ENCODE measurements at regions not wholly inside any gene's neighbourhood (a gene's known extent, or its start where the extent isn't known, plus 50 kb on each side); places are given as distances from the start of the nearest gene placed in this dataset.

GRCh38 chr4:54548098-54548620, 109.6 kb upstream of the KIT start:
- intact Hi-C loops (cut with micrococcal nuclease; ENCODE audit: unreplicated experiment), result no loop called here

GRCh38 chr4:54548831-54549460, 108.8 kb upstream of the KIT start:
- Histone ChIP-seq H3K4me3 (no peak overlapping the region), H3K79me2 (ENCODE audit: control insufficient read depth, insufficient read depth, low read length) (no peaks in the 10 kb centered on the region), H3K27me3 (replicated peaks in 1 of 2; ENCODE audit: control insufficient read depth in 2 of 2, insufficient read depth in 2 of 2, low read length in 1 of 2) (no peaks in the 10 kb centered on the region; a peak in 1 of 4 replicates), H3K9me3 (replicated peaks; ENCODE audit: control insufficient read depth, insufficient read depth, low read length) (no peaks in the 10 kb centered on the region), H4K20me1 (ENCODE audit: control insufficient read depth, insufficient read depth) (no peaks in the 10 kb centered on the region), H3K9ac (ENCODE audit: control insufficient read depth, insufficient read depth, low read length) (no peak overlapping the region), H2AFZ (ENCODE audit: control insufficient read depth, low read depth, low read length) (no peak overlapping the region), H3K36me3 (ENCODE audit: control insufficient read depth in 2 of 2, insufficient read depth in 2 of 2, low read length in 1 of 2) (no peaks in the 10 kb centered on the region), H3K4me2 (ENCODE audit: control insufficient read depth, insufficient read depth) (no peak overlapping the region), H3K27ac (ENCODE audit: control insufficient read depth, insufficient read depth) (no peak overlapping the region), H3K4me1 (ENCODE audit: control insufficient read depth, insufficient read depth, low read length) (no peaks in the 10 kb centered on the region; the same call in 1 of the 2 replicates)
- in situ Hi-C loops (cut with MboI), result no loop called here
- ChIA-PET CTCF (no interaction called here), RAD21 (ENCODE audit: unreplicated experiment) (no interaction called here), SMC1A (ENCODE audit: uncharacterized antibody, unreplicated experiment) (no interaction called here), POLR2A (no interaction called here)
- 90% methylated on average over 8 of the region's 9 CpGs for WGBS (ENCODE audit: insufficient coverage, insufficient replicate concordance, low lambda C conversion rate, missing lambda C conversion rate)
- BruUV-seq (replicated peaks), result no TSS peak
- no peak for FAIRE-seq
- DNase-seq (ENCODE audit: low read depth, low spot score), result no peak
- no peak for ATAC-seq
- intact Hi-C loops (cut with micrococcal nuclease; ENCODE audit: unreplicated experiment), result no loop called here
- TF ChIP-seq NRF1 (conservative IDR thresholded peaks at IDR 0.05; ENCODE audit: low read depth, low read length) (no peak), YY1 (IDR thresholded peaks at IDR 0.05; ENCODE audit: low read depth, low read length) (no peak), SIN3A (IDR thresholded peaks at IDR 0.05; ENCODE audit: low read depth, low read length) (no peak), RELB (IDR thresholded peaks at IDR 0.05; ENCODE audit: low read depth) (no peak), ATF3 (IDR thresholded peaks at IDR 0.05; ENCODE audit: borderline replicate concordance, extremely low read depth, low read depth, low read length) (no peak), SUPT20H (IDR thresholded peaks at IDR 0.05; ENCODE audit: borderline replicate concordance, control insufficient read depth, low read depth, low read length) (no peak), LARP7 (IDR thresholded peaks at IDR 0.05) (no peak), IRF4 (IDR thresholded peaks at IDR 0.05; ENCODE audit: low read depth, low read length) (no peak), NR2C2 (IDR thresholded peaks at IDR 0.05; ENCODE audit: borderline replicate concordance, control insufficient read depth, insufficient read length, low read depth) (no peak), RAD51 (IDR thresholded peaks at IDR 0.05) (no peak), STAT3 (IDR thresholded peaks at IDR 0.05; ENCODE audit: low read depth, low read length) (no peak)

More at GRCh38 chr4:54548098-54548620, 109.6 kb upstream of the KIT start:
- no peak overlapping the region; the same call in 1 of the 2 replicates for H2AFZ ChIP-seq (ENCODE audit: control insufficient read depth, low read depth, low read length)
- no peaks in the 10 kb centered on the region for H3K36me3 ChIP-seq (ENCODE audit: control insufficient read depth in 2 of 2, insufficient read depth in 2 of 2, low read length in 1 of 2)
- POLR2A ChIA-PET, result no interaction called here
- H3K79me2 ChIP-seq (ENCODE audit: control insufficient read depth, insufficient read depth, low read length), result no peaks in the 10 kb centered on the region
- H3K4me1 ChIP-seq (ENCODE audit: control insufficient read depth, insufficient read depth, low read length), result no peaks in the 10 kb centered on the region; the same call in 1 of the 2 replicates
- SMC1A ChIA-PET (ENCODE audit: uncharacterized antibody, unreplicated experiment), result no interaction called here
- no peak overlapping the region for H3K27ac ChIP-seq (ENCODE audit: control insufficient read depth, insufficient read depth)
- TF ChIP-seq NR2C2 (IDR thresholded peaks at IDR 0.05; ENCODE audit: borderline replicate concordance, control insufficient read depth, insufficient read length, low read depth) (no peak), SMARCA5 (IDR thresholded peaks at IDR 0.05) (no peak), ASH2L (IDR thresholded peaks at IDR 0.05; ENCODE audit: borderline replicate concordance, low read depth) (no peak)
- in situ Hi-C loops (cut with MboI), result no loop called here
- DNase-seq (ENCODE audit: low read depth, low spot score) (no peak), FAIRE-seq (no peak), ATAC-seq (no peak)
- no TSS peak for BruUV-seq (replicated peaks)
- CTCF ChIA-PET, result no interaction called here
- H4K20me1 ChIP-seq (ENCODE audit: control insufficient read depth, insufficient read depth), result no peaks in the 10 kb centered on the region
- H3K4me3 ChIP-seq, result no peak overlapping the region
- 31% methylated on average over 3 of the region's 3 CpGs for WGBS (ENCODE audit: insufficient coverage, insufficient replicate concordance, low lambda C conversion rate, missing lambda C conversion rate)
- H3K9ac ChIP-seq (ENCODE audit: control insufficient read depth, insufficient read depth, low read length), result no peak overlapping the region
- H3K4me2 ChIP-seq (ENCODE audit: control insufficient read depth, insufficient read depth), result peak overlapping the region; percentile 75; the same call in 1 of the 2 replicates
- H3K27me3 ChIP-seq (replicated peaks in 1 of 2; ENCODE audit: control insufficient read depth in 2 of 2, insufficient read depth in 2 of 2, low read length in 1 of 2), result no peaks in the 10 kb centered on the region; a peak in 1 of 4 replicates
- H3K9me3 ChIP-seq (replicated peaks; ENCODE audit: control insufficient read depth, insufficient read depth, low read length), result no peaks in the 10 kb centered on the region
- RAD21 ChIA-PET (ENCODE audit: unreplicated experiment), result no interaction called here

All from GM12878 (cell line).